ENCODE measurements at regions not wholly inside any gene's neighbourhood (a gene's known extent, or its start where the extent isn't known, plus 50 kb on each side); places are given as distances from the start of the nearest gene placed in this dataset.
"Not testable (repeated sequence)": the region's sequence is repeated elsewhere in the genome, so short reads cannot be mapped to it uniquely, and the experiment has no call there.

GRCh38 chr10:32141018-32141807 lies 85.0 kb upstream of the KIF5B start:
- no peak for DNase-seq (ENCODE audit: low read depth)

DNA sequence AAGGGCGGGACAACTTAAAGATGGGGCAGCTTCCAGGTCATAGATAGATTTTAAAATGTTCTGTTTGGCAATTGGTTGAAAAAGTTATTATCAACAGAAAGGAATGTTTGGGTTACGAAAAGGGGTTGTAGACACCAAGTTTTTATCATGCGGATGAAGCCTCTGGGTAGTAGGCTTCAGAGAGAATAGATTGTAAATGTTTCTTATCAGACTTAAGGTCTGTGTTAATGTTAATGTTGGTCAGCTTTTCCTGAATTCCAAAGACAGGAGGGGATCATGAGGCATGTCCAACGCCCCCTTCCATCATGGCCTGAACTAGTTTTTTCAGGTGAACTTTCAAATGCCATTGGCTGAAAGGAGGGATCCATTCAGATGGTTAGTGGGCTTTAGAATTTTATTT lies 84.2 kb upstream of the KIF5B start:
- DNase-seq (ENCODE audit: low read depth): no peak

GRCh38 chr10:32139223-32140073 lies 83.2 kb upstream of the KIF5B start:
- DNase-seq (ENCODE audit: low read depth): no peak

GRCh38 chr10:32136927-32137326 lies 80.7 kb upstream of the KIF5B start:
- DNase-seq (ENCODE audit: low read depth): not testable (repeated sequence)

GRCh38 chr10:32135796-32136195 lies 79.6 kb upstream of the KIF5B start:
- DNase-seq (ENCODE audit: low read depth): not testable (repeated sequence)

- DNase-seq (ENCODE audit: low read depth): no peak
Observed at GRCh38 chr10:32132357-32132946, 76.2 kb upstream of the KIF5B start.

DNA sequence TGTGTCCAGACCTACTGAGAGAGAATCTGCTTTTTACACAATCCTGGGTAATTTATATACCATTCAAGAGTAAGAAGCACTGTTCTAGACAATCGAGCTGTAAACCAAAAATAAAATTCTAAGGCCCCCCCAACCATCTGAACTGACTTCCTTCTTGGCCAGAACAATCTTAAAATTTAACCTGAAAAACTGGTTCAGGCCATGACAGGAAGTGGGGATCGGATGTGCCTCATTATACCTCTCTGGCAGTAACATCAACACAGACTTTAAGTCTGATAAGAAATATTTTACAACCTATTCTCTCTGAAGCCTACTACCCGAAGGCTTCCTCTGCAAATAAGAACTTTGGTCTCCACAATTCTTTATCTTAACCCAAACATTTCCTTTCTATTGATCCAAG lies 75.2 kb upstream of the KIF5B start:
- DNase-seq (ENCODE audit: low read depth): no peak

- no peak for DNase-seq (ENCODE audit: low read depth)
Observed at GRCh38 chr10:32130788-32131187, 74.6 kb upstream of the KIF5B start.

GRCh38 chr10:32125023-32125422 lies 68.8 kb upstream of the KIF5B start:
- no peak for DNase-seq (ENCODE audit: low read depth)

DNA sequence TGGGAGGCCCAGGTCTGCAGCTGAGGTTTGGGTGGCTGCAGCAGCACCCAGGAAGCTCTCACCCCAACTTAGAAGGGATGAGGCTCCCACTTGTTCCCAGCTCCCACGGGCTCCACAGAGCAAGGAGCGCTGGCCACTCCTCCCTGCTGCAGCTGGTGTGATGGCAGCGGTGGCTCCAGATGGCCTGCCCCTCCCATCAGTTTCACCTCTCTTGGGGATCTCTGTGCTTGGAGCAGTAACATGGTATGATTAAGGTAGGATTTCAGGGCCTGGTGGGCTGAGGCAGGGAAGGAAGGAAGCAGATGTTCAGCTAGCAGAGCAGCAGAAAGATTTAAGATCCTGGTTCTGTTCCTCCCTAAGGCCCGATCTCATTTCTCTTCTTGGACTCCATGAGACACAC lies 66.8 kb upstream of the KIF5B start:
- no peak for DNase-seq (ENCODE audit: low read depth)

DNA sequence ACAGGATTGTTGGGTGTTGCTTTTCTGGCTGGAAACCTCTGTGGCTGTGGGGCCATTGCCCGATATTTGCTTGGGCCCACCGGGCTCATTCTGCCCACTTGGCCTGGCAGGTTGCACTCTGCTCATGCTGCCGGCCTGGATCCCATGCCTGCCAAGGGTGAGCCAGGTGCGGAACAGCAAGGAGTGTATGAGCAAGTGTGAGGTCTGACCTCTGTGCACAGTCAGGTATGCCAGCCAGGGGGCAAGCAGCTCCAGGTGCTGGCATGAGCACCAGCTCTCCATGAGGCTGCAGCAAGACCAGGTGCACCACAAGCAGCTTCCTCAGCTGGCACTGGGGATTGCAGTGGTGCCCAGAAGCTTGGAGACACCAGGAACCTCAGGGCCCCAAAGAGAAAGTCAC lies 65.4 kb upstream of the KIF5B start:
- no peak for DNase-seq (ENCODE audit: low read depth)

- DNase-seq (ENCODE audit: low read depth): no peak
Observed at GRCh38 chr10:32120147-32120546, 63.9 kb upstream of the KIF5B start.

DNA sequence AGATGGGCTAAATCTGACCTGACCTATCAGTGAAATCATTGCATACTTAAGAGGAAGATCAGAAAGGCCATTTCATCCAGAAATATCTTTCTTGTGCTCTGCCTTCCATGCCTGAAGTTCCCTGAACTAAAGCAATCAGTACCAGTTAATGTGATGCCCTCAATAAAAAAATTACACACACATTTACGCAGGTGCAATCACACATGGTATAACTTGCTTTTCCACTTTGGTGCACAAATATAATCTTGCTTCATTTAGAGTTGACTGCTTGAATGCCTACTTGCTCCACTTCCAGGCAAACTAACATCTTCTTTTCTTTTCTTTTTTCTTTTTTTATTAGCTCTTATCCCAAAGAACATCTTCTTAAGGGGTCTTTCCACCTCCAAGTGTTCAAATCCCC lies 58.3 kb upstream of the KIF5B start:
- no peak for DNase-seq (ENCODE audit: low read depth)

DNA sequence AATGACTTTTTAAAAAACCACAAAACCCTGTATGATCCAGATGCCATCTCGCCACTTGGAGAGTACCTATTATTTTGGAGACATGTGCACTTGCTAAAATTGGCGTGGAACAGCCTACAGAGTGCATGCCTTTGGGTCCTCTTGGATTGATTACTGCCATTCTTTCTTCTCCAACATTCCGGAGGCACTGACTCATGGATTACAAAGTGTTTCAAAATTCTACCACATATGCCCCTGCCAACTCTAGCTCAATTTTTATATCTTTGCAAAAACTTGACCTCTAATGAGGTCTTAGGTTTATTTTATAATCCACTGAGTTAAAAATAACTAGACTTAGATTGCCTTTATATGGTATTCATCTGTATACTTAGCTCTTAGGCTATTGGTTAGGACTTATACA lies 55.8 kb upstream of the KIF5B start:
- DNase-seq (ENCODE audit: low read depth): no peak

DNA sequence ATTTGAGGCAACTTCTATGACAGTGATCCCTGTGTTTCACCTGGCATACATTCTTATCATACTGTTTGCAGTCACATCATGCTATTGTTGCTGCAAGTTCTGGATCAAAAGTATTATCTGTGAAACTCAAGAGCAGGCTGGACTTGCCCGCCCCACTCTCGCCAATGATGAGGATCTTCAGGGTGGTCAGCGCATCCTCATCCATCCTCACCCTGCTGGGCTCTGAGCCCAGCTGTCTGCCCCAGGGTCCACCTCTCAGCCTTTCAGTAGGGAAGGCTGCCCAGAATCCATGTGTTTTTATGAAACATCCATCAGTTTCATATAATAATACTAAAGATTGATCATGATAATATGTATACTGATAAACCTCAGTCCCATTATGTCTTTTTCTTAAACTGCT lies 55.4 kb upstream of the KIF5B start:
- DNase-seq (ENCODE audit: low read depth): no peak

- DNase-seq (ENCODE audit: low read depth): no peak
Observed at GRCh38 chr10:32110790-32111189, 54.6 kb upstream of the KIF5B start.

DNA sequence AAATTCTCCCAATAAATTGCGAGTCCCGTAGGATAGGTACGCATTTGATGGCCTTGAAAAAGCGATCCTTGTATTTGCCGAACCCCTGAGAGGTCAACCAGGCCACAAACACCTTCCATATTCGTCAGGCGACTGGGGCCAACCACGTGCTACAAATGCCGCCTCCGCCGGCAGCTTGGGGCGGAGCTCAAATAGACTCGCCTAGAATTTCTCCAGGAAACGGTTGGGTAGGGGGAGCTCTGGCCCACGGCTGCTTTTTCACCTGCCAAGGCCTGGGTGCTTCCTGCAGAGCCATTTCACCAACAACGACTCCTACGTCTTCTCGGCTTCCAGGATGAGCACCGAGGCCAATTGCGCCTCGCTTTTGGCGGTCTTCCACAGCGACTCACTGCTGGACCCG lies 53.4 kb upstream of the KIF5B start:
- no peak for DNase-seq (ENCODE audit: low read depth)

All from stimulated activated CD8-positive, alpha-beta memory T cell treated with anti-CD3 and anti-CD28 coated beads, Interleukin-15, amount 100 ng/mL, for 24 hours (primary cell).